Stimulated activated effector memory CD8-positive, alpha-beta T cell treated with anti-CD3 and anti-CD28 coated beads, Interleukin-12 subunit alpha, Interleukin-12 subunit beta, amount 100 ng/mL, for 72 hours (primary cell): ENCODE measurements at regions not wholly inside any gene's neighbourhood (a gene's known extent, or its start where the extent isn't known, plus 50 kb on each side); places are given as distances from the start of the nearest gene placed in this dataset.

ENCODE experiments used
- ATAC-seq: fragments of 150-1000 bp; cut with Tn5 transposase; 2 replicates; pipeline ENCODE4 v1.10.0; 2021
- DNase-seq, 2 donors: peaks; one replicate each; pipeline ENCODE4 v3.0.0; 2021 to 2022; ENCODE audit warnings: low spot score in 2 of 2
- H3K27ac Mint-ChIP-seq: one replicate; pipeline ENCODE4 v1.8.0; 2022; ENCODE audit warnings: mild to moderate bottlenecking, mixed read lengths
- H3K36me3 Mint-ChIP-seq: one replicate; pipeline ENCODE4 v1.8.0; 2022; ENCODE audit warnings: mild to moderate bottlenecking, mixed read lengths
- H3K4me1 Mint-ChIP-seq: one replicate; pipeline ENCODE4 v1.8.0; 2022; ENCODE audit warnings: mixed read lengths
- H3K4me3 Mint-ChIP-seq: one replicate; pipeline ENCODE4 v1.8.0; 2022; ENCODE audit warnings: mild to moderate bottlenecking, mixed read lengths
- H3K9me3 Mint-ChIP-seq: one replicate; pipeline ENCODE4 v1.8.0; 2022; ENCODE audit warnings: mixed read lengths

DNA sequence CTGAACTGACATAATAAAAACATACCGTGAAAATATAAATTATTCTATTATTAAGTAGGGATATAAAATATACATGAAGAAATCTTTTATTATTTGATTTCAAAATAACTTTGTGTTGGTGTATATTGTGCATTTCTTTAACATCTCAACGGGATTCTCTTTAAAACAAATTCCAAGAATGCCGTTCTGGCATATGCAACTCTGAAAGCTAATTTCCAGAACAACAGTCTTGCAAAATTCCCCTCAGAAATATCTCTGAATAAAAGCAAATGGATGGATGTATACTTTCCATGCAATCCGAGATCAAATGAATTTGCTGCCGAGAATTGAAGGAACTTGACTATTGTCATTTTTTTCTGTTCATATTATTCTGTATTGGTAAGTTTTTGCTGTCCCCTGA, 1579.8 kb downstream of the PCDH9 start:
- H3K27ac Mint-ChIP-seq: no peak overlapping the region
- no peaks in the 10 kb centered on the region for H3K36me3 Mint-ChIP-seq
- DNase-seq (no peak), ATAC-seq (no peak)
- H3K4me3 Mint-ChIP-seq: no peak overlapping the region
- no peaks in the 10 kb centered on the region for H3K4me1 Mint-ChIP-seq
- peaks cover 7% of the 10 kb centered on the region for H3K9me3 Mint-ChIP-seq

DNA sequence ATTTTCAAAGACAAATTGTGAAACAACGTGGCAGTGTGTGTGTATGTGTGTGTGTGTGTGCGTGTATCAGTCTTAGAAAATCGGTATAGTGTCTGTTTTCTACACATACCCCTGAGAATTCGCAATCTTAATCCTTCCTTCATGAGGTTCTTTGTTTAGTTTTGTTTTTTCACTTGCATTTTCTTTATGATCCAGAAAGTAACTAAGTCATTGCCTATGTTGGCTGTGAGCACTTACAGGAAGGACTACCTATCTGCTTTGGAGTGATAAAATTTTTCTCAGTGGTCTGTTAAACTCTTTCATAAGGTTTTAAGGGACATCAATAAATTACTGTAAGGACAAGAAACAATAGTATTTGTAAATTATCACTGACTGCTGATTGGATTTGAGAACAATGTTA, 1587.1 kb downstream of the PCDH9 start:
- Mint-ChIP-seq H3K4me3 (no peak overlapping the region), H3K36me3 (no peaks in the 10 kb centered on the region), H3K9me3 (peaks cover 10% of the 10 kb centered on the region), H3K4me1 (no peaks in the 10 kb centered on the region), H3K27ac (no peak overlapping the region)
- DNase-seq (no peak), ATAC-seq (no peak)

DNA sequence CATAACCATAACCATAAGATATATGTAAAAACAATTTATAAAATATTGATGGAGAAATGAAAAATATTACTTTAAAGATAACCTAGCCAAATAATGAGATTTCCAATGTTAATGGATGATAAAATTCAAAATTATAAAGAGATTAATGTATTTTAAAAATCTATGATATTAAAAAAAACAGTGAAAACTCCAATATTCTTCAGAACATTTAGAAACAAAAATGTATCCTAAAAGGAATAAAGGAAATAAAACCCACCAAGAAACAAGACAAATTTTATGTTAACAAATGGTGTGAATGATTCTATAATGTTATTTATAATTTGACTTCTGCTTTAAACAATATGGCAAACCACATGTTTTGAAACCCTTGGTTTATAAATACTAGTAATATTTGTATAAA, 1587.8 kb downstream of the PCDH9 start:
- H3K27ac Mint-ChIP-seq: no peak overlapping the region
- H3K9me3 Mint-ChIP-seq: peaks cover 10% of the 10 kb centered on the region
- H3K4me3 Mint-ChIP-seq: no peak overlapping the region
- no peaks in the 10 kb centered on the region for H3K4me1 Mint-ChIP-seq
- ATAC-seq (no peak), DNase-seq (no peak)
- H3K36me3 Mint-ChIP-seq: no peaks in the 10 kb centered on the region

DNA sequence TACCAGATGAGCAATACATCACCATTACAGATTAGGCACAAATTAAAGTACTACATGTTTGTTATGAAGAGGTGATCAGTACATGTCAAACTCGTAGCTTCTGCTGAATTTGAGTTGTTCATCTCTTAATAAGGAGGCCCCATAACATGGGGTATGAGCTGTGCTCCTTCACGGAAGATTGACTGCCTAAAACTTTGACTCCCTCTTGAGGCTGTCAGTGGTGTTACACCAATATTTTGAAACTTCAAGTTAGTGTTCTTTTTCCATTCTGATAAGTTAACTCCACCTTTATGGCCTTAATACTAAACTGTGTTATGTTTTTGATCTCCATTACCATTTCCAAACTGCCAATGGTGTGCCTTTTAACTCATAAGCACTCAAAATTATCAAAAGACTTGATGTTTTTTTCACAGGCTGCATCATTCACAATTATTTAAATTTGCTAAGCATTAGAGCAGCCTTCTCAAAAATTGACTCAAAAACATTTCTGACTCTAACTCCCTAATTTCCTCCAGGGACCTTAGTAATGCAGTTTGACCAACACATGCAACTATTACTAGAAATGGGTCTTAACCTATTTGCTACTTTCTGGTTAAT, 1591.5 kb downstream of the PCDH9 start:
- no peak overlapping the region for H3K4me3 Mint-ChIP-seq
- H3K4me1 Mint-ChIP-seq: no peaks in the 10 kb centered on the region
- DNase-seq (no peak), ATAC-seq (no peak)
- H3K27ac Mint-ChIP-seq: no peak overlapping the region
- no peaks in the 10 kb centered on the region for H3K36me3 Mint-ChIP-seq
- peaks cover 3% of the 10 kb centered on the region for H3K9me3 Mint-ChIP-seq

DNA sequence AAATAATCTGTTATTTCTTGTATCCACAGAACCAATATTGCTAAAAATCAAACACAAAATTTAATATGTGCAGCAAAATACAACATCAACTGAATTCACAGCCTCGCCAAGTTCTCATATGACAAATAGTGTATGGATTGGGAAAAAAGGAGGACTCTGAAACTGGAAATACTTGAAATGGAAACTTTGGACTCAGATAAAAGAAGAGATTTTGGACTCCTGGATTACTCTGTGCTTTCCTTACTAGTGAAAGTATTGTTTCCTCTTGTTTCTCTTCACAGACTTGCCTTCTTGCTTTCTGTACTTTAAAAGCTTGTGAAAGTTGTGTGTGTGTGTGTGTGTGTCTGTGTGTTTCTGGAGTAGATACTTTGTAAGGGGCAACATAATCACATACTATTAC, 1596.3 kb downstream of the PCDH9 start:
- Mint-ChIP-seq H3K9me3 (peaks cover 3% of the 10 kb centered on the region), H3K4me1 (no peaks in the 10 kb centered on the region), H3K4me3 (no peak overlapping the region), H3K36me3 (no peaks in the 10 kb centered on the region), H3K27ac (no peak overlapping the region)
- DNase-seq: no peak
- ATAC-seq: no peak

DNA sequence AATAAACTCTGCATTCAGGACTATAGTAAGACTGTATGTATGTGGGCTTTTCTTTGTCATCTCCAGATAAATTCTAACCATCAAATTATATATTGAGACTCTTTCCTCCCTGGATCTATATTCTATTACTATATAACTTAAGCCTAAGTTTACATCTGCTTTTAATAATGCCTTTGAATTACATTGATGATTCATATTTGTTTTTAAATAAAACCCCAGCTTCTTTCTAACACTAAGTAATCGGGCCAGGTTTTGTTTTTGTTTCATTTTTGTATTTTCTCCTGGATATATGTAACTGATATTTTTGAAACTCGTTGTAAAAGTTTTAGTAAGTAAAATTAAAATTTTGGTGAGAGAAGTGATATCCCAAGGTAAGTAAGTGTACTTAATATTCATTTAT, 1599.1 kb downstream of the PCDH9 start:
- H3K27ac Mint-ChIP-seq: no peak overlapping the region
- H3K4me3 Mint-ChIP-seq: no peak overlapping the region
- DNase-seq (no peak), ATAC-seq (no peak)
- H3K36me3 Mint-ChIP-seq: no peaks in the 10 kb centered on the region
- peaks cover 3% of the 10 kb centered on the region for H3K9me3 Mint-ChIP-seq
- no peaks in the 10 kb centered on the region for H3K4me1 Mint-ChIP-seq

DNA sequence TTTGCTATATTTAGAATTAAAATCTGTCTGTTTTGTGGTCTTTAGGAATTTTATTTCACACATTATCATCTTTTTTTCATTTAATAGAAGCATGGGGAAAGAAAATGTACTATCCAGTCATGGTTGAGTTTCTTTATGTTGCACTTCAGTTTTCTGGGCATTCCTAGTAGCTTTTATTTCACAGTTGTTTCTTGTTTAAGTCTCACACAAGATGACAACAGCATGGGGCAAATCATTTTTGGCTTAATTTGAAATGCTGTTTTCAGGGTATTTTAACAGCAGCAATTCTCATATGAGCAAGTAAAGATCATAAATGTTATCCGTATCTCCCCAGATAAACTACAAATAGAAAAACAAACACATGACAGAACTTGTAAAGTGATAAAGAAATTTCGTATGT, 1600.2 kb downstream of the PCDH9 start:
- DNase-seq (no peak), ATAC-seq (no peak)
- Mint-ChIP-seq H3K4me3 (no peak overlapping the region), H3K4me1 (no peaks in the 10 kb centered on the region), H3K27ac (no peak overlapping the region), H3K36me3 (no peaks in the 10 kb centered on the region), H3K9me3 (peaks cover 3% of the 10 kb centered on the region)

DNA sequence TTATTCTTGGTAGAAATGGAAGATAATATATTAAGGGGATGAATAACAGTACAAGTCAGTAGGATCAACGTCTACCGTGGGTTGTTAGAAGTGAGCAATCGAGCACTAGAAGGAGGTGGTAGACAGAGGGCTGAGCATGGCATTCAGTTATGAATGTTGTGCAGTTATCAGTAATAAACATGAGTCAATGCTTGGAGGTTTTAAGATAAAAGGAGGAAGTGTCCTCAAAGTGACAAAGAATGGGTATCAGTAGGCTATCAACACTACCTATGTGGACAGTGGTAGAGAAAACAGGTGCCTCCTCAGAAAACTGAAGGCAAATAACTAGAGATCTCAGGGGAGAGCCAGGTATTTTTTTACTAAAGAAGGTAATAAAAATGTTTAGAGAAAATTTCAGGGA, 1607.0 kb downstream of the PCDH9 start:
- Mint-ChIP-seq H3K4me3 (no peak overlapping the region), H3K4me1 (no peaks in the 10 kb centered on the region), H3K9me3 (peaks cover 5% of the 10 kb centered on the region), H3K27ac (no peak overlapping the region), H3K36me3 (no peaks in the 10 kb centered on the region)
- DNase-seq (no peak), ATAC-seq (no peak)

DNA sequence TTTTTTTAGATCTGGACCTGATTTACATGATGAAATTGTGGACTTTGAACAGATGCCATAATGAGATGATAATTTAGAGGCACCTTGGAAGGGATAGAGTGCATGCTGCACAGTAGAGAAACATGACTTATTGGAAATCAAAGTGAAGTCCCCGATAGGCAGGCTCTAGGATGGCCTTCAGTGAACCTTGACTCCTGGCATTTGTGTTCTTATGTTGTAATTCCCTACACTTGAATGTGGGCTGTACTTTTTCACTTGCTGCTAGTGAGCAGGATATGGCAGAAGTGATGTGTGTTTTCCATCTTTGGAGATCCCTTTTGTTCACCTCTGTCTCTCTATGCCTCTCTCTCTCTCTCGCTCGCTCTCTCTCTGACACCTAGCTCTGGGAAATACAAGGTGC, 1614.6 kb downstream of the PCDH9 start:
- Mint-ChIP-seq H3K27ac (no peak overlapping the region), H3K9me3 (peaks cover 13% of the 10 kb centered on the region), H3K36me3 (no peaks in the 10 kb centered on the region), H3K4me3 (no peak overlapping the region), H3K4me1 (no peaks in the 10 kb centered on the region)
- DNase-seq (no peak), ATAC-seq (no peak)

DNA sequence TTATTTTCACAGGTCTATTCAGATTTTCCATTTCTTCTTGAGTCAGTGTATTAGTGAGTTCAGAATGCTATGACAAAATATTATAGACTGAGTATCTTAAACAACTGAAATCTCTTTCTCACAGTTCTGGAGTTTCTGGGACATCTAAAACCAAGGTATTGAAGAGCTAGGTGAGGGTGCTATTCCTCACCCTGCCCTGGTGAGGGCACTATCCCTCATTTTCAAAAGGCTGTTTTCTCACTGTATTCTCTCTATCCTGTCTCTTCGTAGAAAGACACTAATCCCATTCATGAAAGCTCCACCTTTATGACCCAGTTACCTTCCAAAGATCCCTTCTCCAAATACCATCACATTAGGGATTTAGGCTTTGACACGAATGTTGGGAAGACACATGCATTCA, 1617.1 kb downstream of the PCDH9 start:
- peaks cover 7% of the 10 kb centered on the region for H3K9me3 Mint-ChIP-seq
- H3K36me3 Mint-ChIP-seq: no peaks in the 10 kb centered on the region
- H3K4me3 Mint-ChIP-seq: no peak overlapping the region
- no peak overlapping the region for H3K27ac Mint-ChIP-seq
- no peak for DNase-seq
- ATAC-seq: no peak
- no peaks in the 10 kb centered on the region for H3K4me1 Mint-ChIP-seq

DNA sequence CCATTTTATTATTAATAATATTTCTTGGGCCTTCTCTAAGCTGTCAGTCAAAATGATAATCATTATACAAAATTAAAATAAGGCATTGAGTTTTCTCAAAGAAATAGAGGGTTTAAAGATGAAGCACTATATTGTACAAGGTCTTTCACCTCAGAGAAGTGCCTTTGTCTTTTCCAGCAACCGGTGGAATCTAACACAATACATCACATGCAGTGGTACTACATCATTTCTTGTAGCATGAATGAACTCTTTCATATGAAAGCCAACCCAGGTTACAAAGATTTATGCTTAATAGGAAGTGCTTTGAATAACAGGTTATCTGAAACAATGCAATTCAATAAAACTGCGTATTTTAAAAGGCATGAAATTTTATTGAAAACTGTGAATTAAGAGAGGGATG, 1620.8 kb downstream of the PCDH9 start:
- DNase-seq (no peak), ATAC-seq (no peak)
- Mint-ChIP-seq H3K36me3 (no peaks in the 10 kb centered on the region), H3K4me1 (no peaks in the 10 kb centered on the region), H3K4me3 (no peak overlapping the region), H3K9me3 (peaks cover 10% of the 10 kb centered on the region), H3K27ac (no peak overlapping the region)

DNA sequence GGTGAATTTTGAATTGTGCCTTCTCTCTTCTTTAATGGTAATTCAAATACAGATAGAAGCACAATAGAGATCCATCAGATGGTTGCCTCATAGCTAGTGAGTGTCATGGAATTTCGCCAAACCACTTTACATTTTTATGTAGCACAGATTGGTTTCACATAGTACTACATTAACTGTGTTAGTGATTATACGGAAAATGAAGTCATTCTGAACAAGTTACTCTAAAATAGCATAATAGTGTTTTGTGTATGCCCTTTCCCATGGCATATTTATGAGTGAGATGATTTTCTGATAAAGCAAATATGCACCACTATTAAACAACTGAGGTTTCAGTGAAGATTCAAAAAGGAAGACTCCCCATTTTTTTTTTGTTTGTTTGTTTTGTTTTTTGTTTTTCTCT, 1623.5 kb downstream of the PCDH9 start:
- H3K36me3 Mint-ChIP-seq: no peaks in the 10 kb centered on the region
- DNase-seq (no peak), ATAC-seq (no peak)
- no peaks in the 10 kb centered on the region for H3K4me1 Mint-ChIP-seq
- peaks cover 5% of the 10 kb centered on the region for H3K9me3 Mint-ChIP-seq
- no peak overlapping the region for H3K4me3 Mint-ChIP-seq
- no peak overlapping the region for H3K27ac Mint-ChIP-seq

DNA sequence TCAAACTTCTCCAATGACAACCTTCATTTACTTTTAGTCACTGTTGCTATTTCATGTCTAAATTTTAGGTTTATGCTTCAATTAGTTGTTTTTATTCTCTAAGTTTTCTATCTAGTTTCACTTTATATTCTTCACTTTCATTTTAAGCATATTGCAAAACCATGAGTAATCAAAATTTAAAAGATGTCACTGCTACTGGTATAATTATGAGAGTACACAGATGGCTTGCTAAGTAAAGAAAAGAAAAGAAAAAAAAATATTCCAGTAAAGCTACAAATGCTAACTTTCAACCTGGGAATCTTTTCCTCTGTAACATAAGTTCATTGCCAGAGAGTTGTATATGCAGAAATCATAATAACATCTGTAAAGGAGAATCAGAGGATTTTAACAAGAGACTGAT, 1624.7 kb downstream of the PCDH9 start:
- no peak for ATAC-seq
- H3K9me3 Mint-ChIP-seq: peaks cover 5% of the 10 kb centered on the region
- no peak for DNase-seq
- H3K4me3 Mint-ChIP-seq: no peak overlapping the region
- no peak overlapping the region for H3K27ac Mint-ChIP-seq
- H3K4me1 Mint-ChIP-seq: no peaks in the 10 kb centered on the region
- no peaks in the 10 kb centered on the region for H3K36me3 Mint-ChIP-seq

DNA sequence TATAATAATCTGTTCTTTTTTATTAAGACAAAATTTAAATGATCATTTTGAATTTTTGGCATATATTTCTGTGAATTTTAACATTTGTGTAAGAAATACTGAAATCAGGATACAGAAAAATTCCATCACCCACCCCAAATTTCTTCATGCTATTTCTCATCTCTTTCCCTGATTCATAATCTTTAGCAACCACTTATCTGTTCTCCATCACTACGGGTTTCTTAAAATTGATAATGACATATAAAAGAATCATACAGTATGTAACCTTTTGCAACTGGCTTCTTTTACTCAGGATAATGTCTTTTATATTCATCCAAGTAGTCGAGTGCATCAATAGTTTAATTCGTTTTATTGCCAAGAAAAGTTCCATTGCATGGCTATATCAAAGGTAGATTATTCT, 1627.0 kb downstream of the PCDH9 start:
- Mint-ChIP-seq H3K4me3 (no peak overlapping the region), H3K4me1 (no peaks in the 10 kb centered on the region), H3K36me3 (no peaks in the 10 kb centered on the region), H3K27ac (no peak overlapping the region), H3K9me3 (peaks cover 10% of the 10 kb centered on the region)
- DNase-seq (no peak), ATAC-seq (no peak)

DNA sequence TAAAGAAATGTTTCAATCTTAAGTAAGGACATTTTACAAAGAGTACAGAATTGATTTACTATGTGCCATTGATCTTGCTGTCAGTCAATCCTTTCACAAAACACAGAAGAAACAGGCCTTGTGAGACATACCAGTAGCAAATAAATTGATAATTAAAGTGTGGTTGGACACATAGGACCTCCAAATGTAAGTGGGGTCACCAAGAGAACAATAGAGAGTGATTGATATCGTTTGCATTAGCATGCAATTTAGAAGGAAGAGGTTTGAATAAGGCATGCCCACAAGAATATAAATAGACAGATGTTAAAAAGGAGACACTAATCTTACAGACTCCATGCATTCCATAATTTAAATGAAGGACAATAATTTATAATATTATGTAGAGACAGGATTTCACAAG, 1628.3 kb downstream of the PCDH9 start:
- Mint-ChIP-seq H3K36me3 (no peaks in the 10 kb centered on the region), H3K4me3 (no peak overlapping the region), H3K27ac (no peak overlapping the region), H3K4me1 (no peaks in the 10 kb centered on the region), H3K9me3 (peaks cover 12% of the 10 kb centered on the region)
- no peak for ATAC-seq
- DNase-seq: no peak

DNA sequence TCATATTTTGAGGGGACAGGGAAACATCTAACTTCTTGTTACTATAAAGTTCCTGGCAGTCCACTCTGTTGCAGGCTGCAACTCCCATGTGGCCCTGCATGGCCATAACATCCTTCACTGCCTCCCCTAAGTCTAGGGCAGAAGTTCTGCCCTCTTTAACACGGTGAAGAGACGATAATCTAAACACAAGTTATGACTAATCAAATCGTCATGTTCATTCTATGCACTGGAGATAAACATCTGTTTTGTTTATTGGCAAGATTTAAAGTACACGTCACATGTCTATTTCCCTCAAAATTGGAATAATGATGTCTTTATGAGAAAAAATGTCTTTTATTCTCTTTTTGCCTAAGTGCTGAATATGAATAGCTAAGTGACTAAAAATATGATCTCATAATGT, 1629.4 kb downstream of the PCDH9 start:
- DNase-seq (no peak), ATAC-seq (no peak)
- peaks cover 12% of the 10 kb centered on the region for H3K9me3 Mint-ChIP-seq
- H3K36me3 Mint-ChIP-seq: no peaks in the 10 kb centered on the region
- H3K27ac Mint-ChIP-seq: no peak overlapping the region
- no peak overlapping the region for H3K4me3 Mint-ChIP-seq
- H3K4me1 Mint-ChIP-seq: no peaks in the 10 kb centered on the region
